Right lobe of liver (tissue), 4 donors: ENCODE measurements at regions not wholly inside any gene's neighbourhood (a gene's known extent, or its start where the extent isn't known, plus 50 kb on each side); places are given as distances from the start of the nearest gene placed in this dataset.

Source experiments
- POLR2A ChIP-seq: fragments of 450-650 bp; IDR thresholded peaks from one replicate; pipeline ENCODE4 v1.6.1; 2017; ENCODE audit warnings: antibody characterized with exemption, mild to moderate bottlenecking
- TF ChIP-seq, protein P1 (sequence below), 4 donors: fragments of 200-600 bp in 3 of 4; fragments of 450-650 bp in 1 of 4; IDR thresholded peaks; one replicate each; pipeline versions ENCODE4 v1.5.1 to v1.8.0; 2016 to 2022; ENCODE audit warnings: antibody characterized with exemption in 4 of 4, mild to moderate bottlenecking in 2 of 4
- donor health status: DM: no; HTN: no; CAD: no.
- donor health status: DM: no; HTN: no; CAD: no.
- donor health status: DM: no; HTN: yes; CAD: no.

DNA sequence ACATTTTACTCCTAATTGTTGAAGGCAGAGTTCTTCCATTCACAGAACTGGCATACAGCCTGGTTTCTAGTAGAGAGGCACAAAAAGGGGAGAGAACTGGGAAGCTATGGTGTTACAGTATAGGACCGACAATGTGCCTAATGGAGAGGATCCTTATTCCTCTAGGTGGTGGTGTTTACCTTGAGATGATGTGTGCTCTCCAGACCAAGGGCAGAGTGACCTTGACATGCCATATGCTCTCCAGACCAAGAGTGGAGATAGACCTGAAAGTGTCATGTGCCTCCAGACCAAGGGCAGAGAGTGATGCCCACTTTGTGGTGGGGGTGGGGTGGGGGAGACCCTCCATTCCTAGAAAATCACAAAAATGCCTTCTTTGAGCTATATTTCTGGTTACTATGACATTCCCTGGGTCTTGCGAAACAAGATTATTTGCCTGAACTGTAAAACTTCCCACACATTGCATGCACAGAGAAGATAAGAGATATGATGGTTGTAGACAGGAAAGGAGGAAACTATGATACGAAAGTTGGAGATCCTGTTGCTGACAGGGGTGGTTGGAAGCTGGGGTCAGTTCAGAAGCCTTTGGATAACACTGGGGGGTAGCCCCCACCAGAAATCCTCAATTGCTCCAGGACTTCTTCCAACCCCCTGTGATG is 119.7 kb downstream of the TEX13C start:
- TF ChIP-seq, protein P1, sequence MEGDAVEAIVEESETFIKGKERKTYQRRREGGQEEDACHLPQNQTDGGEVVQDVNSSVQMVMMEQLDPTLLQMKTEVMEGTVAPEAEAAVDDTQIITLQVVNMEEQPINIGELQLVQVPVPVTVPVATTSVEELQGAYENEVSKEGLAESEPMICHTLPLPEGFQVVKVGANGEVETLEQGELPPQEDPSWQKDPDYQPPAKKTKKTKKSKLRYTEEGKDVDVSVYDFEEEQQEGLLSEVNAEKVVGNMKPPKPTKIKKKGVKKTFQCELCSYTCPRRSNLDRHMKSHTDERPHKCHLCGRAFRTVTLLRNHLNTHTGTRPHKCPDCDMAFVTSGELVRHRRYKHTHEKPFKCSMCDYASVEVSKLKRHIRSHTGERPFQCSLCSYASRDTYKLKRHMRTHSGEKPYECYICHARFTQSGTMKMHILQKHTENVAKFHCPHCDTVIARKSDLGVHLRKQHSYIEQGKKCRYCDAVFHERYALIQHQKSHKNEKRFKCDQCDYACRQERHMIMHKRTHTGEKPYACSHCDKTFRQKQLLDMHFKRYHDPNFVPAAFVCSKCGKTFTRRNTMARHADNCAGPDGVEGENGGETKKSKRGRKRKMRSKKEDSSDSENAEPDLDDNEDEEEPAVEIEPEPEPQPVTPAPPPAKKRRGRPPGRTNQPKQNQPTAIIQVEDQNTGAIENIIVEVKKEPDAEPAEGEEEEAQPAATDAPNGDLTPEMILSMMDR (IDR thresholded peaks at IDR 0.05), result no peak
- no peak for TF ChIP-seq POLR2A
